Inflammatory macrophage treated with lipopolysaccharide for 1 hour (primary cell): ENCODE measurements at regions not wholly inside any gene's neighbourhood (a gene's known extent, or its start where the extent isn't known, plus 50 kb on each side); places are given as distances from the start of the nearest gene placed in this dataset.
"Not testable (repeated sequence)": the region's sequence is repeated elsewhere in the genome, so short reads cannot be mapped to it uniquely, and the experiment has no call there.

Experiments used
- DNase-seq, 2 donors: peaks; one replicate each; pipeline ENCODE4 v3.0.0-alpha.2; 2020 to 2022

GRCh38 chrY:17511984-17512383 is 368.0 kb downstream of the CDY2B start:
- DNase-seq: not testable (repeated sequence)

DNA sequence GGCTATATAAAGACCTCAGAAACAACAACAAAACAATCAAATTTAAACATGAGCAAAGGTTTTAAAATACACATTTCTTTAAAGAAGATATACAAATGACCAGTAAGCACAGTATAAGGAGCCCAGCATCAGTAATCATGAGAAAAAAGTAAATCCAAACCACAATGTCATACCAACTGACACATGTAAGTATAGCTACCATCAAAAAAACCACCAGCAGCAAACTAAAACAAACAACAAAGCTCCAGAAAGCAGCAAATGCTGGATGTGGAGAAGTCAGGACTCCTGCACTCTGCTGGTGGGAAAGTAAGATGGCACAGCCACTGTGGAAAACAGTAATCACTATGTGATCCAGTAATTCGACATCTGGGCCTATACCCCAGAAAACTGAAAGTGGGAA is 368.5 kb downstream of the CDY2B start:
- DNase-seq: not testable (repeated sequence)

- not testable (repeated sequence) for DNase-seq
These were observed 374.2 kb downstream of the CDY2B start for GRCh38 chrY:17505834-17506233.

- not testable (repeated sequence) for DNase-seq
These were observed 395.3 kb downstream of the CDY2B start for GRCh38 chrY:17484763-17485162.

DNA sequence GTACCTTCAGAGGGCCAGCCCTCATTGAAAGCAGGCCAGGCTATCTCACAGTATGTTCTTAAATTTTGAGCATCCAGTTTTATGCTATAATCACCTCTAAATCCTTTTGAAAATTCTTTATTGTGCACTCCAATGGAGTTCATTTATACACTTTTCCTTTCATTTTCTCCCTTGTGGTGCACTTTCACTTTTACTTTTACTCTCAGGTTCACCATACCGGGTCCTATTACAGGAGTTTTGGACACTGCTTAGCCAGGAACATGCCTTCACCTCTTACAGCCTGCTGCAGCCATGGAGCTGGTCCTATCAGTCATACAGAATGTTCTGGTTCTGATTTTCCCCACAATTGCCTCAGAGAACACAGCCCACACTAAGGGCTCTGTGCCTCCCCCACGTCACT is 395.9 kb downstream of the CDY2B start:
- DNase-seq: not testable (repeated sequence)

DNA sequence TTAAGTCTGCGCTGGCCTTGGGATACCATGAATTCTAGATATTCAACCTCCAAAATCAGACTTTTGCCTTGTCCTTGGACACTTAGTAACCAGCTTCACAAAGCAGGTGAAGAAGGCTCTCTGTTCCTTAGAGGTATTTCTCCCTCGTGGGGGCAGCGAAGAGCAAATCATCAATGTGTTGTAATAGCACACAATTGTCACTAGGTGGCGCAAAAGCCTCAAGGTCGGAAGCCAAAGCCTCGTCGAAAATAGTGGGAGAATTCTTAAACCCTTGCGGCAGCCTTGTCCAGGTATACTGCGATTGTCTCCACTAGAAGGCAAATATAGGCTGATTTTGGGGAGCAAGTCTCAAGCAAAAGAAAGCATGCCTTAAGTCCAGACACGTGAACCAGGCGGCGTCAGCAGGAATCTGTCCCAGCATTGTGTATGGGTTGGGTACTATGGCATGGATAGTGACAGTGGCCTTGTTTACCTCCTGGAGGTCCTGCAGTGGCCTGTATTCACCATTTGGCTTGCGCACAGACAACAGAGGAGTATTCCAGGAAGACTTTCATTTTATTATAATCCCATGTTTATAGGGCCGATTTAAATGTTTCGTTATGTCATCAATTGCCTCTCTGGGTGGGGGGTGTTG is 398.5 kb downstream of the CDY2B start:
- DNase-seq: not testable (repeated sequence)

GRCh38 chrY:17472068-17472467 is 408.0 kb downstream of the CDY2B start:
- not testable (repeated sequence) for DNase-seq

DNA sequence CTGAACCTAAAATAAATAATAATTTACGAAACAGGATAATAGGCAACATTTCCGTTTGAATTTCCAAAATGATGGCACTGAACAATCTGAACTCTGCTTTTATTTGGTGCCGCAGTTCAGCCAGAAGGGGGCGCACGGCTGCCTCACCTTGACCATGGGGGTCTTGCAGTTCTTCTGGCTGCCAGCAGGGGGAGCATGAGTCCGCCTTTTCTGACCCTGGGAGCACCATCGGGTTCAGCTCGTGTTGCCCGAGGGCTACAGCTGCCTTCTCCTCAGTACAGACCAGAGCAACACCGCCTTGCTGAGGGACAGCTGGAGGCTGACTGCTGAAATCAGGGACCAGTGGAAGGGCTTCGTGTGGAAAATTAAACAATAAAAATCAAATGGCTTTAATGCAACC is 420.3 kb downstream of the CDY2B start:
- DNase-seq: not testable (repeated sequence)

DNA sequence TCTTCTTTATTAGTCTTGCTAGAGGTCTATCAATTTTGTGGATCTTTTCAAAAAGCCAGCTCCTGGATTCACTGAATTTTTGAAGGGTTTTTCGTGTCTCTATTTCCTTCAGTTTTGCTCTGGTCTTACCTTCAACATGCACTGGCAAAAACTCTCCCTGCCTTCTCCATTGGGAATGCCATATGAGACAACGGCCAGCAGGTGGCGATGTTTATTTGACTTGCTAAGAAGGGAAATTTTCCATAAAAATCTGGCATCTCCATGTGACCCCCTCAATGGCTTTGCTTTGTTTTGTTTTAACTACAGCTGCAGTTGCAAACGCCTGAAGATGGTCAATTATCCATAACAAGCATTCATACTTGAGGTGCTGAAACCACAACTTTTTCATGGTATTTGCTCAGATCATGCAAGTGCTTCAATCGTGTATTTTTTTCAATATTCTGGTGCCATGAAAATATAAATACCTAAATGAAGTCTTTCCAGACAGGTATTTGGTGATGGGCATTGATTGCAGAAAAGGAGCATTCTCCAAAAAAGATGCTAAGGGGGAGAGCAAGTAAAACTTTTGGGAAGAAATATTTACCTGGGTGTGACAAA is 449.4 kb downstream of the CDY2B start:
- peak in 1 of 2 donors; percentile 9 for DNase-seq

DNA sequence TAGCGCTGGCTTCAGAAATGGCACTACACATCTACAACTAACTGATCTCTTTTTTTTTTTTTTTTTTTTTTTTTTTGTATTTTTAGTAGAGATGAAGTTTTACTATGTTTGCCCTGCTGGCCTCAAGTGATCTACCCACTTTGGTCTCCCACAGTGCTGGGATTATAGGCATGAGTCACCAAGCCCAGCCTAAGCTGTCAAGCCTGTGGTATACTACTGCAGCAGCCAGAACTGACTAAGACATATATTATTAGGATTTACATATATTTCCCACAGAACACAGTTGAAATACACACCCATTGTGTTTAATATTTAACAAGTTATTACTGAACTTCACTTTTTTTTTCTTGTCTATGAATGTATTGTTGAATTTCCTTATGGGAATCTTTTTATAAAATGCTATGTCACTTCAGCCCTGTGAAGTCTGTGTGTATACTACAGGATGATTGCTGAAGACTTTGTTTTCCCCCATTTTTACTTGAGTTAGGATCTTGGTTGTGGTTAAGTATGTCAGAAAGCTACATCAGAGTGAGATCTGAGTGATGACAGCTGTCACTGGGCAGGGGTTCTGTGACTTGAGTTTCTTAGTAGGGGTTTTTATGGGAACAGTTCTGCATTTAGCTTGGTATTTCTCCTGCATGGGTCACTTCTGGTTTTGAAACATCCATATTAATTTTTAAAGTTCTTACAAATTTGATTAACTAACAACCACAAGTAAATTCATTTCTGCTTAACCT is 481.5 kb downstream of the CDY2B start:
- no peak for DNase-seq

DNA sequence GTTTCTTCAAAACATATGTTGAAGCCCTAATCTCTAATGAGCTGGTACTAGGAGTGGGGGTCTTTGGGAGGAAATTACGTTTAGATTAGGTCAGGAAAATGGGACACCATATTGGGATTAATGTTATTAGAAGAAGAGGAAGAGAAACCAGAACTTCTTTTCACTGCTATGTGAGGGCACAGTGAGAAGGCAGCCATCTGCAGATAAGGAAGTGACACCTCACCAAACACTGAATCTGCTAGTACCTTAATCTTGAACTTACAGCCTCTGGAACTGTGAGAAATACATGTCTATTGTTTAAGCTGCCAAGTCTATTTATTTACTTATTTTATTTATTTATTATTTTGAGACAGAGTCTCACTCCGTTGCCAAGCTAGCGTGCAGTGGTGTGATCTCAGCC is 482.4 kb downstream of the CDY2B start:
- no peak for DNase-seq

GRCh38 chrY:17381431-17382070 is 498.5 kb downstream of the CDY2B start:
- DNase-seq: no peak

- DNase-seq: no peak
These were observed 501.7 kb downstream of the CDY2B start for GRCh38 chrY:17378326-17378725.

GRCh38 chrY:17368413-17368812 is 511.6 kb downstream of the CDY2B start:
- DNase-seq: no peak

DNA sequence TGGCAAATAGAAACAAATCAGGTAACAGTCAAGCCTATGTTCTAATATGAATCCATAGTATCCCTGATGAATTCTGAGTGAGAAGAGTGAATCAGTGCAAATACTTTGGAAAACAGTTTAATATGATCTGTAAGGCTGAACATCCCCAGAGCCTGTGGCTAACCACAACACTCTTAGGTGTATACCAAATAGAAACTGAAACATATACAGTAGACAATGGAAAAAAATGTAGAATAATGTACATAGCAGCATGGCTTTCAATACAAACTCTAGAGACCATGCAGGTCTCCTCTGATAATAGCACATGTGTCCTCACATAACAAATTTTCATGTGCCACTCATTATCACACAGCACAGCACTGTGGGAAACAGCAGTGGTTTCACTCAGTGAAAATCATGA is 513.6 kb downstream of the CDY2B start:
- no peak for DNase-seq

DNA sequence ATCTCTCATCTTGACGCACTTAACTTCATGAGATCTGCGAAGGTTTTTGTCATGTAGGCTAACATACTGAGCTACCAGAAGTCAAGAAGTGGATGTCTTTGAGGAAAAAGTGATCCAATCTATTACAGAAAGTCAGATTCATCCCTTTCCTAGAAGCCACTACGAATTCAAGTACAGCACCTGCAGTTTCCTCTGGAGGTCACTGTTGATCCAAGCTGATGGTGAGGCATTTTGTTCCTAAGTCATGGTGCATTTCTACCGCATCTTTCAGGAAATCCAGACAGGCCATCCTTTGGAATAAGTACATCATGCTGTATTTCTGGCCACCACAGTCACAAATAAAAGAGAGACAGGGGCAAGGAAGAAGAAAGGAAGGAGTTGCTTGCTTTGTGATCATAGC is 541.0 kb downstream of the CDY2B start:
- DNase-seq: no peak

DNA sequence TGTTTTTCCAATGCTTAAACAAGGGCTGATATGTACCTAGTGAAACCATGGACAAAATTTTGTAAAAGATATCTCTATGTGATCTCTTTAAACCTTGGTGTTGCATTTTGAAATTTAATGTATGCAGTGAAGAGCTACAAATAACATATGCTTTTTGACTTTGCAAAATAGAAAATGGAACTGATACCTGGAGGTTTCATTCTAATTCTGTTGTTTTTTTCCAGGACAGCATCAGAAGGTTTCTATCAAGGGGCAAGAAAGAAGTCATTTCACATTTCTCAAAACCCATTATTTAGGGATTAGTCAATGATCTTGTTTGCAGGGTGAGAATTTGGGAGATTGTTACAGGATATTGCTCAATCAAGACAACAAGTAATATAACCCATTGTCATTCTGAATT is 549.3 kb downstream of the CDY2B start:
- no peak for DNase-seq

GRCh38 chrY:17319916-17320315 is 560.1 kb downstream of the CDY2B start:
- no peak for DNase-seq

DNA sequence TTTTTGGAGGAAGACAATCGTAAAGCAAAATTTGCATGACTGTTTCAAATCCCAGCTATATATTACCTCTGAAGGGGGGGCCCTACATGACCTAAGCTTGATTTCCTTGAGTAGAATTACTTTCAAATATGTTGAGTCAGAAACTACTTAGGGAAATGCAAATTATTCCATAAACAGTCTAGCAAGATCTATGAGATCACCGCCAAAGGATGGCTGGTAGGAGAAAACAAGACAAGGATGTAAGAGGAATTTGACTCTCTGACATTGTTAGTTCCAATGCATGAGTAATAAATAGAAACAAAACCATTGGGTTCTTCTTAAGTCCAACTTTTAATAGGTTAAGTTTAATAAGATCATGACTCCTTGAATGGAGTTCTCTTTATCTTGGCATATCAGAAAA is 561.4 kb downstream of the CDY2B start:
- no peak for DNase-seq

DNA sequence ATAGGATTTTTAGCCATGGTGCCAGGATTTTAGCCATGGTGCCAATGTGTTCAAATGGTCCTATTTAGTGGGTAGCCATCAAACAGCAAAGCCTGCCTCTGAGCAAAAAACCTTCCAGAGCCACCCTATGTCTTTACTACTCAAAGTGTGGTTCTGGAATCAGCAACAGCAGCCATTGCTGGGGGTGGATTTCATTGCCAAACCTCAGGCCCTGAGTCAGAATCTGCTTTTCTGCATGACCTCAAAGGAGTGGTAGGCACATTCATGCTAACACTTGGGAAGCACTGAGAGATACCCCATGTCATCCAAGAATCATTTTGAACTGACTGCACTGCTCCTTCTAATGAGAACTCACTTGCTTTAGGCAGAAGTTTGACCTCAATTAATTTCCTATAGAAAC is 603.0 kb downstream of the CDY2B start:
- no peak for DNase-seq

GRCh38 chrY:17259497-17259896 is 620.5 kb downstream of the CDY2B start:
- no peak for DNase-seq

DNA sequence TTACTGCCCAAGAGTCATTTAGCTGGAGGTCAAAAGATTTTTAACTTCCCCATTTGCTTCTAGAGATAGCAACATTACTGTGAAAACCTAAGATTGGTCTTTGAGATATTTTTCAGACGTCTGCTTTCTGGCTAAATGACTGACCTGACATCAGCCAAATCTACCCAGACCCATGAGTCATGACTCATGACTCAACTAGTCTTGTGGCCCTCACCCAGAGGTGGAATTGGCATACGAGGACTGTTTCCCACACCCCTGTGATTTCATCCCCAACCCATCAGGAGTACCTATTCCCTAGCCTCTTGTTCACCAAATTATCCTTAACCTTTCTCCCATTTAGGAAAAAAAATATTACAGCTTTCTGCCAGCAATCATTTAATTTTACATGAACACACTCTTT is 641.6 kb downstream of the CDY2B start:
- no peak for DNase-seq

- DNase-seq: no peak
These were observed 644.3 kb downstream of the CDY2B start for GRCh38 chrY:17235769-17236168.
